HEK293T (cell line): ENCODE measurements at regions not wholly inside any gene's neighbourhood (a gene's known extent, or its start where the extent isn't known, plus 50 kb on each side); places are given as distances from the start of the nearest gene placed in this dataset.

ENCODE experiments used
- ELF4 ChIP-seq: fragments of 450-650 bp; IDR thresholded peaks from 2 replicates; pipeline ENCODE4 v1.6.1; 2017; ENCODE audit warnings: antibody characterized with exemption
- FOXA1 ChIP-seq: fragments of 450-650 bp; IDR thresholded peaks from 2 replicates; pipeline ENCODE4 v1.6.1; 2016; ENCODE audit warnings: mild to moderate bottlenecking
- ZNF384 ChIP-seq: fragments of 450-650 bp; IDR thresholded peaks from 2 replicates; pipeline ENCODE4 v1.6.1; 2016

DNA sequence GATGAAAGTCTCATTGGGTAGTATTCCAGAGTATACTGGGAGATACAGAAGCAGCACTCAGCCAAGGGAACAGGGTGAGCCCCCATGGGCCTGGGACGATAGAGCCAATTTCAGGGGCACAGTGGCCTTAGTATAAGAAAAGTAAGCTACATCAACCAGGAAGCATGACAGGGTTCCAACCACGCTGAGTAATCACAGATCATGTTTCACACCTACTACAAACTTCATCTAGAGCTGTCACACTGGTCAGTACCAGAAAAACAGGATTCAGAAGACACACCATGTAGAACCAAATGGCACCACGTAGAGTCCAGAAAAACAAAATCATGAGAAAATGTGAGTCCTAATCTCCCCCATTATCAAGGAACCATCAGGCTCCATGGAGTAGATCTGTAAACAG, 1292.4 kb upstream of the MIR17HG start:
- TF ChIP-seq FOXA1, result no peak
- no peak for TF ChIP-seq ZNF384
- TF ChIP-seq ELF4, result no peak
